Activated T-cell treated with anti-CD3 and anti-CD28 coated beads for 4 hours (primary cell): ENCODE measurements at regions not wholly inside any gene's neighbourhood (a gene's known extent, or its start where the extent isn't known, plus 50 kb on each side); places are given as distances from the start of the nearest gene placed in this dataset.
"Not testable (repeated sequence)": the region's sequence is repeated elsewhere in the genome, so short reads cannot be mapped to it uniquely, and the experiment has no call there.

Experiments
- DNase-seq: peaks from one replicate; pipeline ENCODE4 v3.0.0-alpha.2; 2020

DNA sequence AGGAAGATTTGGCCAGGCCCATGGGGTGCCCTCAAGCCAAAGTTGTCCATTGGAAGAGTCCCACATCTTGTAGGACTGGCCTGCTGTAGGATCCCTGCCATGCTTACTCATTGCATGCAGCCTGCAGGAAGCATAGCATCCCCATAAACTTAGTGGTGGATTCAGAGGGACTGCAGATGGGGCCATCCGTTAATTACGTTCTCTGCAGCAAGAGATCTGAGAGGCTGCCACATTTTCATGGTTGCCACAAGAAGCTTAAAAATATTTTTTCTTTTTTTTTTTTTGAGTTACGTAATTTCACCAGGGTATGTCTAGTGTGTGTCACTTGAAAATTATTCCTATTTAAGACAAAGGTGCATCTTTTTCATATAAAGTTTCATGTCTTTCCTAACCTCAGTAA lies 329.7 kb upstream of the USP24 start:
- DNase-seq: no peak

DNA sequence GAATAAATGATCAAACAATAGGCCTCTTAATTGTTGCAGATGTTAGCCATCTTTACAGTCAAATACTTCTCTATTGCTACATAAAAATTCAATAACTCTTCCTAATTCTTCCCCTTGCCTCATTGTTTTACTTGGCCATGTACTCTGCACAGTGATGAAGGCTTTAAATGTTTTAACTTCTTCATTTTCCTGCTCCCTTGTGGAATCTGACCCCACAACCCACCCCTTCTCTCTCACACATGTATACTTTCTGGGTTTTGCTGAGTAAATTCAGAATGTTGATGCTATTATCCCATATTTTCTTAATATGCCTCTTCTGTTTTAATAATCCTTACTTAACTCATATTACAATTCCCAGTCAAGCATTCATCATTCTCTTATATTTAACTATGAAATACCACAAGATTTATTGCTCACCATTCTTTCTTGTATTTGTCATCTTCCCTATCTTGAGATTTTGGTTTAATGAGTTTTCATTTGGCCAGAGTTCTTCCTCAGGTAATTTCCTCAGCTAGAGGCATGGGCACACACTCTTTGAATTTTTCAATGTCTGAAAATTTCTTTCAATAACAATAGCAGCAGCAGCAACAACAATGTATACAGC lies 327.8 kb upstream of the USP24 start:
- no peak for DNase-seq

DNA sequence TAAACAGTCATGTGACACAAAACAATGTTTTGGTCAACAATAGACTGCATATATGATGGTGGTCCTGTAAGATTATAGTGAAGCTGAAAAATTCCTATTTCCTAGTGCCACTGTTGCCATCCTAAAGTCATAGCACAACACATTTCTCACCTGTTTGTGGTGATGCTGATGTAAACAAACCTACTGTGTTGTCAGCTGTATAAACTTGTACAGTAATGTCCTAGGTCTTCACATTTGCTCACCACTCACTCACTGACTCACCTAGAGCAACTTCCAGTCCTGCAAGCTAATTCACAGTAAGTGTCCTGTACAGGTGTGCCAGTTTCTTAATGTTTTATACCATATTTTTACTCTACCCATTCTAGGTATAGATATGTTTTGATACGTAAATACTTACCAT lies 326.1 kb upstream of the USP24 start:
- DNase-seq: no peak

DNA sequence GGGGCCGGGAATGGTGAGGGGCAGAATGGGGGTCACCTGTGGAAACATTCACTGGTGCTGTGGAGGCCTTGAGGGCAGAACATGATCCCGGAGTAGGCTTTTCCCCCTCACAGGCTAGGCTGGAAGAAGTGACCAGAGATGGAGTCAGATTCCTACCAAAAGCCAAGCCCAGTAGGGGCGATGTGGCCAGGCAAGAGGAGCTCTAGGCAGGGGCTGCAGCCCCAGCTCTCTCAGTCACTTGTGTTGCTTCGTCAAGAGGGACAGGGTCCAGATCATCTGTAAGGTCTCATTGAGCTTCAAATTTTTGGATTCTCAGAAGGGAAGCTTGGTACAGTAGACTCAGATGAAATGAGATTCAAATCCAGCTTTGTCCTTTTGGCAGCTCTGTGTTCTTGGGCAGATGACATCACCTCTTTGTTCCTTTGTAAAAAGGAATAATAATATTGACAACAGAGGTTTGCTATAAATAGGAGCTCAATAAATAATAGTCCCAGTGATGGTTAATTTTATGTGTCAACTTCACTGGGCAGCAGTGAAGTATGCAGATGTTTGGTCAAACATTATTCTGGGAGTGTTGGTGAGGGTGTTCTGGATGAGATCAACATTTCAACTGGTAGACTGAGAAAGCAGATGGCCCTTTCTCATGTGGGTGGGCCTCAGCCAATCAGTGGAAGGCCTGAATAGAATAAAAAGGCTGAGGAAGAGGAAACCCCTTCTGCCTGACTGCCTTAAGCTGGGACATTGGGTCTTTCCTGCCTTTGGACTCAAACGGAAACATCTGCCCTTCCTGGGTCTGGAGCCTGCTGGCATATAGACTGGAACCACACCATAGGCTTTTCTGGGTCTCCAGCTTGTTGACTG lies 324.7 kb upstream of the USP24 start:
- DNase-seq: no peak

DNA sequence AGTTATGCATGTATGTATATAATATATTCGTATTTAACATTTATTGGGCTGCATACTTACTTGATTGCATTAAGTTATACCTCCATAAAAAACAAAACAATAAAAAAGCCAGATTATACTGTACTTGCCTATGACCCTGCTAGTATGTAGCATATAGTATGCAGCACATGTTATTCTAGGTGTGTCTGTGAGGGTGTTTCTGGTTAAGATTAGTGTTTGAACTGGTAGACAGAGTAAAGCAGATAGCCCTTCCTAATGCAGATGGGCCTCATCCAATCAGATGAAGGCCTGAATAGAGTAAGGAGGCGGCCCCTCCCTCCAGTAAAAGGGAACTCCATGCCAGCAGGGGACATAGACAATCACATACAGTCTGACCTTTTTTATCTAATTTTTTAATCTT lies 323.3 kb upstream of the USP24 start:
- no peak for DNase-seq

DNA sequence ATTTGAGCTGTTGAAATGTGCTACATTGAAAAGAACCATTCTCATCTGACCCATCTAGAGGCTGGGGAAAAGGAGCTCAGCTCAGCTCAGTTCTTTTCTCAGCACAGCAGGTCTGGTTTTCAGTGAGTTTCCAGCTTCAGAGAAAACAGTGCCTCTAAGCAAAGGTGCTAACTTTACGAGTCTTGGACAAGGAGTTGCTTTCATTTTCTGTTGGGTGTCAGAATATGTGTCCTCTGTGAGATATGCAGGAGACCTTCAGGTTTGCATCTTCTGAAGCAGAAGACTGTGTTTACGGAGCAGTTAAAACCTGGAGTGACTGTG lies 321.3 kb upstream of the USP24 start:
- no peak for DNase-seq

DNA sequence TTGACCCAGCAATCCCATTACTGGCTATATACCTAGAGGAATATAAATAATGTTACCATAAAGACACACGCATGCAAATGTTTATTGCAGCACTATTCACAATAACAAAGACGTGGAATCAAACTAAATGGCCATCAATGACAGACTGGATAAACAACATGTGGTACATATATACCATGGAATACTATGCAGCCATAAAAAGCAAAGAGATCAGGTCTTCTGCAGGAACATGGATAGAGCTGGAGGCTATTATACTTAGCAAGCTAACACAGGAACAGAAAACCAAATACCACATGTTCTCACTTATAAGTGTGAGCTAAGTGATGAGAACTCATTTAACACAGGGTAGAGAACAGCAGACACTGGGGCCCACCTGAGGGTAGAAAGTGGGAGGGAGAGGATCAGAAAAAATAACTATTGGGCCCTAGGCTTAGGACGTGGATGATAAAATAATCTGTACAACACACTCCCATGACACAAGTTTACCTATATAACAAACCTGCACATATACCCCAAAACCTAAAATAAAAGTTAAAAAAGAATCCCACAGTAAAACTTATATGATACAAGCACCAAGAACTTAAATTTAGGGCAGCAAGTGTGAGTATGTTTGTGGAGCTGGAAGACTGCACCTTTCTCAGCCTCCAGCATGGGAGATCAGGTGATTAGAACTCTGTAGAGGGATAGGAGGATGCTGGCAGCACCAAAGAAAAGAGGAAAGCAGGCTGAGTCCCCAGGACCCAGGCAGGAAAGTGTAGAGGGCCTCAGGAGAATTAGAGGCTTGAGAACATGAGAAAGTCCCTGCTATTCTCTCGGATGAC lies 320.8 kb upstream of the USP24 start:
- no peak for DNase-seq

DNA sequence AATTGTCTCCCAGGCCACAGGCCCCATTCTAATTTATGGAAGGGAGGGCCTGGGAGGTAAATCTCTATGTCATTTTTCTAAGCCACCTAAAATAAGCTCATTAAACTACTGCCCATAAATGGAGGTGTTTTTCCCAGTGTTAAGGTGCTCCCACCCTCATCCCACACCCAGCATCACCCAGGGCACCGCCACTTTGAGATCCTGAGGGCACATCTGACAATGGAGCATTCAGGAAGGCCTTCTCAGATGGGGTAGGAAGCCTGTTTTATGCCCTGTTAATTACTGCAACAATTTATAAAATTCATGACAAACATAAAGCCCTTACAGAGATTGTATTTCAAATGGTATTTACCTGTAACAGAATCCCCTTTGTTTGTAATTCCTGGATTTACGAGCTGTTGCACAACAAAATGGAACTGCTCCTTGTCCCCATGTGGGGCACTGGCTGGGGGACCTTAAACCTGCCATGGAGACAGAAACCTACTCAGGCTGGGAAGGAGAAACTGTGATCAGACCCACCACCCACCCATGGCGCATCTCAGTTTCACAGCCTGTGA lies 319.5 kb upstream of the USP24 start:
- no peak for DNase-seq

DNA sequence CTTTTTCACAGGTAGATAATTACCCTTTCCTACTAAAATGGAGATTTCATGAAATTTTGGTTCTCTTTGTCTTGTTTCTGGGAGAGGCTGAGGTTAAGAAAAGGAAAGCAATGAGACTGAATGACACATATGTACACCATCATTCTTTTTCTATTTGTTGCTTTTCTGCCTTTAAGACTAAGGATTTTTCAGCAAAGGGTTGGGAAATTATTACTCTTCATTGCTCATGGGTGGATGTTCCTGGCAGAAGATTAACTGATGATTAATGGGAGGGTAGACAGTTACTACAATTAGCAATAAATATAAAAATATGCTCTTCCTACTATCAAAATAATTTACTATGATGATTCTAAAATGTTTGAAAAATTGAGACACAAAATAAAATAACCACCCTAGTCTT lies 316.5 kb upstream of the USP24 start:
- no peak for DNase-seq

DNA sequence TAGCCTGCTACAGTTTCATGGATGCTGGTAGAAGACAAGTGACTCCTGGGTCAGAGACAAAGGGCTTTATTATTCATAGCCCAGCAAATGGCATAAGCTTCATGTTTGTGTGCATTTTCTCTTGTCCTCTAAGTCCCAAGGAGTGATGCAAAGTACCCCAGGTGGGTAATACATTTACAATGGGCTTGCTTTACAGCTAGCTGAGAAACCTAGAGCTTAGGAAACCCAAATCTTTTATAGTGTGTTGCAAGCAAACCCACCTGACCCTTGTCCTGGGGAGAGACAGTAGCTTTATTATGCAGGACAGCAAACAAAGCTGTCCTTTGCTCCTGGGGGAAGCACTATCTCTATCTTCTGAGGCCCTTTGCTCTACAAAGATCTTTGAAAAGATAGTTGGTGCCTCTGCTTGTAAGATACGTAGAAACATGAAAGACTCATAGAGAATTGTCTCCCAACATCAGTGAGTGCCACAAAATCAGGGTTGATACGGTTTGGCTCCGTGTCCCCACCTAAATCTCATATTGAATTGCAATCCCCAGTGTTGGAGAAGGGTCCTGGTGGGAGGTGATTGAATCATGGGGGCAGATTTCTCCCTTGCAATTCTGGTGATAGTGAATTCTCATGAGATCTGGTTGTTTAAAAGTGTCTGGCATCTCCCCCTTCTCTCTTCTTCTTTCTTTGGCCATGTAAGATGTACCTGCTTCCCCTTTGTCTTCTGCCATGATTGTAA lies 315.8 kb upstream of the USP24 start:
- no peak for DNase-seq

DNA sequence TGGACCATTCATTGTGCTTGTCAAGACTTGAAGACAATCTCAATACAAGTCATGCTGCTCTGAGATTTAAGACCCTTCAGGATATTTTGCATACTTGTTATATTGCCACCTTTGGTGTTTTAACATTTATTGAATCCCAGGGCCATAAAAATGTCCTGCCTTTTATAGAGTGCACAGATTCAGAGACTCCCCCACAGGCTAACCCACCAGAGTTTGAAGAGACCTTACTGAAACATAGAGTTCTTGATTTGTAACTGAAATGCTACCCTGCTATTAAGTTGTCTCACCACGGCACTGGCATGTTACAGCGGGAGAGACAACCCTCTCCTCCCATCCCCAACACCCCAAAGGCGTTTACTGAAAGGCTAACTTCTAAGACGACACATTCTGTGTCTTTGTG lies 313.9 kb upstream of the USP24 start:
- no peak for DNase-seq

DNA sequence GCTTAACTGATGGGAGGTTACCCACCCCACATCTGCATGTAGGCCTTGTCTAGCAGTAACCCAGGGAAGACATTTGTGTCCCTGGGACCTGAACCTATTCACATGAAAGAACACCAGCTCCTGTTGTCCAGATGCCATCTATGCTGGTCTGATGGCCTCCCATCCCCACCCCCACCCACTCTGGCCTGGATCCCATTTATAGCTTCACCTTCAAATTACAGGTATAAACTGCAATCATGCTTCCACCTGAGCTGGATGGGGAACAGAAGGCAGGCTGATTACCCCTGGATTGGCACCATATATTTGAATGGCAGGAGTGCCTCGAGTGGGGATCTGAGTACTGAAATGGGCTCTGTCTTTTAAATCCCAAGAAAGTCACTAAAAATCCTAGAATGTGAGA lies 312.7 kb upstream of the USP24 start:
- no peak for DNase-seq

DNA sequence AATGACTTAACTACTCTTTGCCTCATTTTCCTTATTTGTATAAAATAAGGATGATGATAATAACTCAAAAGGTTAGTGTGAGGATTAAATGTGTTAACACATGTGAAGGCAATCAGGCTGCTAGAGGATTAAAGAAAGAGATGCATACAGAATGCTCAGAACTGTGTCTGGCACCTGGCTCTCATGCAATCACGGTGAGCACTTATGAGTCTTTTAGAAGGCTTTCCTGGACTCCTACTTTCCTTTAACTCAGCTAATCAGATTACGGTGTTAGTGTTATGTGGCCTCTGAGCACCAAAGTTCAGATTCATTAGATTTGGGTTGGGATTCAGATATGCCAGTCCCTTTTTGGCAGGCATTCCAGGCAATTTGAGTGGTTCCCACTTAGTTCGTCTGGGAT lies 311.6 kb upstream of the USP24 start:
- no peak for DNase-seq

DNA sequence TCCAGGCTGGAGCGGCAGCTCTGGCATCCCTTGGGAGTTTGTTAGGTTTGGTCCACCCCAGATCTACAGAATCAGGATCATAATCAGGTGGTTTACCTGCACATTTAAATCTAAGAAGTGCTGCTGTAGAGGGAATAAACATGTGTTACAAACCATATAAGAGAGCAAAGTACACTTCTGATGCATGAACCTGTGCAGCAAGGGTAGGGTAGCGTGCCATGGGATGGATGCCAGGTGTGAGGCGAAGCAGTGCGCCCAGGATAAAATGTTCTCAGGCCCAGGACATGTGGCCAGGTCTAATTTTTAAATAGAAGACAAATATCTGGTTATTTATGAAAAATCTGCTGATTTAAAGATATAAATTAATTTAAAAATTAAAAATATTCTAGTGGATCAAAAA lies 308.8 kb upstream of the USP24 start:
- no peak for DNase-seq

DNA sequence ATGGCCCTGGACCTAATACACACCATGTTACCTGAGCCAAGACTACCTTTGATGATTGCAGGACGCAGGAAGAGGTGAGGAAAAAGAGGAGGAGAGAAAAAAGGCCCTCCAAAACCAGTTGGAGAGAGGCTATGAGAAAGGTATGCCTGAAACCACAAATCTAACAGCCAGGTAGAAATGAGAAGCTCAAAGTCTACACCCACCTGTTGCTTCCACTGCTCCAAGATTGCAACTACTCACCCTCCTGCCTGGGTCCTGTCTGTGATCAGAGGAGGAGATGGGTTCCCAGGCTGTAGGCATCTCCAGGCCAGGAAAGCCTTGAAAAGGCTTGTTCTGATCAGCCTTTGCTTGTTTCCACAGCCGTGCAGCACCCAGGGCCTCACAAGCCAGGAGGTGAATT lies 307.8 kb upstream of the USP24 start:
- no peak for DNase-seq

DNA sequence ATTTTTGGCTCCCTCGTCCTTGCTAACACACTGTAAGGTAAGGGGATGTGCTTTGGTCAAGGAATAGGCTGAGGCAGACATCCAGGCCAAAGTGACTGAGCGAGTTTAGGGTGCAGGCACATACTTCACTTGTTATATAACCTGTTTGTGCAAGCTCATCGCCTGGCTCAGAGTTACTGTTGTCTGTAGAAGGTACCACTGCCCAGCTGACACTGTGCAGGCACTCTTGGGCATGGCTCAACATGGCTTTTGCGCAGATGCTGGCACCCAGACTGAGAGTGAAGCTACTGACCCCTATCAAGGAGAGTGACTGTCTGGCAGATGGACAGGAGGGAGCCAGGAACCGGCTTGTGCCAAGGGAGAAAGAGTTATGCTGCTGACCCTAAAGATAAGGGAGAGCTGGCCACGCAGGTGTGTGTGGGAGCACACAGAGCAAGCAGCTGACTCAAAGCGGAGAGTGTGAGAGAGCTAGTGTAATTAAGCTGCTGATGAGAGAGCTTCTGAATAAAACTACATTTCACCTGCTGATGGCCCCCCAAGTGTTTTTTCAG lies 307.3 kb upstream of the USP24 start:
- no peak for DNase-seq

DNA sequence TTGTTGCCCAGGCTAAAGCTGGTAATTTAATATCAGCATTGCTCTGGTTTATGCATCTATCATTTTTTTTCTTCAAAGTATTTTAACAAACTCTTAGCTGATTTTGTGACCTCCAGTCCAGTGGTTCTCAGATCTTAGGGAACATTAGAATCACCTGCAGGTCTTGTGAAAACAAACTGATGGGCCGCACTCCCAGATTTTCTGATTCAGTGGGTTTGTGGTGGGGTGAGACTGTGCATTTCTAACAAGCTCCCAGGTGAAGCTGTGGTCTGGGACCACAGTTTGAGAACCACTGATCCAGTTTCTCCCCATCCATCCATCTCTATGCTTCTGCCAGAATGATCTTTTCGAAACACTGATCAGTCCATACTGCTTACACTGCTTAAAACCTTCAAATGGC lies 305.7 kb upstream of the USP24 start:
- no peak for DNase-seq

DNA sequence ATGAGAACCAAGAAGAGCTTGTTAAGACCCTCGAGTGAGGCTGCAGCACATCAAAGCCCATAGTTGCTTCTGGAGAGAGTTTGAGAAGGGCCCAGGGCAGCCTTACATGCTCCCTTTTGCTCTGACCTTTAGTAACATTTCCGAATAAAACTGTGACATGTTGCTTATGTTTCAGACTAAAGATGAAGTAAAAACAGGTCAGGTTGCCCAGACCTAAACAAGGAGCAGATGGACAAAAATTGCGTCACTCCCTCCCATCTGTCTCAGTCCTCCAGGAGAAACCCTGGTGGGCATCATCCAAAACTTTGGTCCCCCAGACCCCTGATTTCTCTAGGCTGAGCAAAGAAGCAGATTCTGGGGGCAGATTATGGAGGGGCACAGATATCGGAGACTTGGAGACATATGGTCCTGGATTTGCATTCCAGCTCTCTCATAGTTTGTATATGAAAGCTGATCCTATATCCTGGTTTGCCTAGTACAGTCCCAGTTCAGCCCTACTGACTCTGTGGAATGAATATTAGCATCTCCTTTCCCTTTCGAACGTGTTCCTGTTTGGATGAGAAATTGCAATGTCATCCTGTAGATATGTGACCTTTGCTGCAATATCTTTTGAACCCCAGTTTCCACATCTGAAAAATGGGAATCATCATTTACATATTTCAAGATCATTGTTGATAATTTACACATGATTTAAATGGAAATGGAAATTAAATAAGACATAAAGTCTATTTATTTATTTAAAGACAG lies 304.9 kb upstream of the USP24 start:
- DNase-seq: no peak

DNA sequence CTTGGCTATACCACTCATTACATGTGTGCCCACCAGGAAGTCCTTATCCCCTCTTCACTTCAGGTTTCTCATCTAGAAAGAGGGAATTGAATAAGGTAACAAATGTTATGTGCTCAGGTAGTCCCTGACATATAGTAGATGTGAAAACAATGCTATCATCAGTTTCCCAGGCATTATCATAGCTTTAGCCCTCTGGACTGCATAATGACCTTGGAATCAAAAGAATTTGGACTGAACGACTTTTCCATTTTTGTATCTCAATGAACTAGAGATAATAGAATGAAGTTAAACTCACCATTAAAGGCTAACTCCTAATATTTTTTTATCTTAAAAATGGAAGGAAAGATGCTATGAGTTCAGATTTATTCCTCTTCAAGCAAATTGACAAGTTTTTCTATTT lies 304.1 kb upstream of the USP24 start:
- DNase-seq: no peak

DNA sequence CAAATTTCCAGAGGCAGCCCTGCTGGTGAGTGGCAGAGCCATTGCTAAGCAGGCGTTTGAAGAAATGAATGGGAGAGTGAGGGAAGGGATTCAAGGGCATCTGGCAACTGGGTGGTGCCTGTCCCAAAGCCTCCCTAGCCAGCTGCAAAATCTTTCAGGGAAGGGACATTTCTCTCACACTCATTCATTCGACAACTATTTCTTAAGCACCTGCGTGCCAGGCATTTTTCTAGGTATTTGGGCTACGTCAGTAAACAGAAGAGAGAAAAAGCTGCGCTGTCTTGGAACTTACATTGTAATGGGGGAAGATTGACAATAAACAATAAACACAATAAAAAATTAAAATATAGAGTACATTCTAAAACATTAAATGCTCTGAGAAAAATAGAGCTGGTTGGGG lies 301.9 kb upstream of the USP24 start:
- no peak for DNase-seq

DNA sequence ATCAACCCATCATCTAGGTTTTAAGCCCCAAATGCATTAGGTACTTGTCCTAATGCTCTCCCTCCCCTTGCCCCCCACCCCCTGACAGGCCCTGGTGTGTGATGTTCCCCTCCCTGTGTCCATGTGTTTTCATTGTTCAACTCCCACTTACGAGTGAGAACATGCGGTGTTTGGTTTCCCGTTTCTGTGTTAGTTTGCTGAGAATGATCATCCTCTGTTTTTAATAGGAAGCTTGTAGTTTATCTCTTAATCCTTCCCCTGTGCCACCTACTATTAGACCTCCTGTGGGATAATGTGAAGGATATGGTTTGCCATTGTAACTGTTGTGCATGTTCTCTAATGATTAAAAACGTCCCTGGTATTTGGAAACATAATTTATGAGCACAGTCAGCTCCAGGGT lies 299.4 kb upstream of the USP24 start:
- DNase-seq: not testable (repeated sequence)

DNA sequence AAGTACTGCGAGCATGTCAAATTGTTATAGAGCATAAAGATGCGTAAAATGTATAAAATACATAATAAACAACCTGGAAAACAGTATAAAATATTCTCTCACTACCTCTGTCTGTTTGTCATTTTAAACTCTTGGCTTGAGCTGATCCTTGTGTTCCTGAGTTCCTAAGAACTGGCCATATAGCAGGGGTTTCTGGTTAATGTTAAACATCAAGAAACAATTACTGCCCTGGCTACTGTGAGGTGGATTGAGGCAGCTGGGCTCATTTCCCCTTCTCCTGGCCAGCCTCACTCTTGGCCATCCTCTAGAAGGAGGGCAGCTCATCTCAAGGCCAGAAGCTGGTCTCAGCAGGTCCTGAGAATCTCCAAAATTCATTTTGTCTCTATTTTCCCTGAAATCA lies 297.3 kb upstream of the USP24 start:
- no peak for DNase-seq
